Mesothelial cell of epicardium (in vitro differentiated cells): ENCODE measurements at regions not wholly inside any gene's neighbourhood (a gene's known extent, or its start where the extent isn't known, plus 50 kb on each side); places are given as distances from the start of the nearest gene placed in this dataset.

Experiments
- DNase-seq, 2 experiments: peaks; one replicate each; pipeline ENCODE4 v3.0.0; 2021; ENCODE audit warnings: low spot score in 2 of 2; ENCODE audit not compliant: unreplicated experiment in 2 of 2
- H3K27ac Mint-ChIP-seq: 2 replicates; pipeline ENCODE4 v1.8.0; 2021; ENCODE audit warnings: mixed read lengths
- H3K27me3 Mint-ChIP-seq: 2 replicates; pipeline ENCODE4 v1.8.0; 2021; ENCODE audit warnings: low read depth, mixed read lengths
- H3K36me3 Mint-ChIP-seq: 2 replicates; pipeline ENCODE4 v1.8.0; 2021; ENCODE audit warnings: mixed read lengths
- H3K4me1 Mint-ChIP-seq: 2 replicates; pipeline ENCODE4 v1.8.0; 2021; ENCODE audit warnings: mixed read lengths
- H3K4me3 Mint-ChIP-seq: 2 replicates; pipeline ENCODE4 v1.8.0; 2021; ENCODE audit warnings: mild to moderate bottlenecking, moderate library complexity, mixed read lengths
- H3K9me3 Mint-ChIP-seq: 2 replicates; pipeline ENCODE4 v1.8.0; 2021; ENCODE audit warnings: mixed read lengths
- TF ChIP-seq, protein P1 (sequence below): fragments of 200-600 bp; sonication (generic); IDR thresholded peaks from one replicate; pipeline ENCODE4 v1.5.0; 2021; ENCODE audit warnings: antibody characterized with exemption; ENCODE audit not compliant: unreplicated experiment

DNA sequence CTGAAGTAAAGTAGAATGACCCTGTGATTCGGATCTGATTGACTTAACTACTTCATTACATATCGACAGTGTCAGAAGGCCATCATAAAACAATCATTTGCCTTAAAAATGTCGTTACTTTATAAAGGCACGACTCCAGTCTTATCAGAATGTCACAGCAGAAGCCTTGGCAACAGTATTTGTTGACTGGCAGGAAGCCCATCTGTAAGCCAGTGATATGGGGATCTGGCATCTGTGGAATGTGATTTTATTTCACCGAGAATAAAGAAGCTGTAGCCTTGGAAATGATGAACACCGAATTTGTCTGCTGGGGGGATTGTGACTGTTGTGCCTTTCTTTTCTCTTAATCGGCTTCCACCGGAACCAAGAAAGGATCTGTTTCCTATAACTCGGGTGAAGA is 362.5 kb downstream of the TDRD3 start:
- Mint-ChIP-seq H3K9me3 (peaks cover 30% of the 10 kb centered on the region), H3K4me3 (no peak overlapping the region), H3K27me3 (no peaks in the 10 kb centered on the region), H3K4me1 (peaks cover 29% of the 10 kb centered on the region), H3K36me3 (no peaks in the 10 kb centered on the region), H3K27ac (no peak overlapping the region)
- TF ChIP-seq, protein P1, sequence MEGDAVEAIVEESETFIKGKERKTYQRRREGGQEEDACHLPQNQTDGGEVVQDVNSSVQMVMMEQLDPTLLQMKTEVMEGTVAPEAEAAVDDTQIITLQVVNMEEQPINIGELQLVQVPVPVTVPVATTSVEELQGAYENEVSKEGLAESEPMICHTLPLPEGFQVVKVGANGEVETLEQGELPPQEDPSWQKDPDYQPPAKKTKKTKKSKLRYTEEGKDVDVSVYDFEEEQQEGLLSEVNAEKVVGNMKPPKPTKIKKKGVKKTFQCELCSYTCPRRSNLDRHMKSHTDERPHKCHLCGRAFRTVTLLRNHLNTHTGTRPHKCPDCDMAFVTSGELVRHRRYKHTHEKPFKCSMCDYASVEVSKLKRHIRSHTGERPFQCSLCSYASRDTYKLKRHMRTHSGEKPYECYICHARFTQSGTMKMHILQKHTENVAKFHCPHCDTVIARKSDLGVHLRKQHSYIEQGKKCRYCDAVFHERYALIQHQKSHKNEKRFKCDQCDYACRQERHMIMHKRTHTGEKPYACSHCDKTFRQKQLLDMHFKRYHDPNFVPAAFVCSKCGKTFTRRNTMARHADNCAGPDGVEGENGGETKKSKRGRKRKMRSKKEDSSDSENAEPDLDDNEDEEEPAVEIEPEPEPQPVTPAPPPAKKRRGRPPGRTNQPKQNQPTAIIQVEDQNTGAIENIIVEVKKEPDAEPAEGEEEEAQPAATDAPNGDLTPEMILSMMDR = no peak
- no peak for DNase-seq

DNA sequence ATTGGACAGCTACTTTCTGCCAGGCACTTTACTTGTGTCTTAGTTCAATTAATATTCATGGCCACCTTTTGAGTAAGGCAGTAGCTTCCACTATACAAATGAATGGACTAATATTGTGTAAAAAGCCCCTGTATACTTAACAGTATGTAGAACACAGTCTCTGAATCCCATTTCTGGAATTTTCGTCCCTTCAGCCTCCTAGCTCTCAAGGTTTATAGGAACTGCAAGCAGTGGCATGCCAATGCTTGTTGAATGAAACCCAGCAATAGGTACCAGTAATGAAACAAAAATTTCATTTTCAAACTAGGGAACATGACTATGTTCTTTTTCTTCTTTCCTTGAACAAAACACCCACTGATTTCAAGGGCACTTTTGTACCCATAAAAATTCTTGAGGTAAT is 361.6 kb downstream of the TDRD3 start:
- no peaks in the 10 kb centered on the region for H3K36me3 Mint-ChIP-seq
- TF ChIP-seq, protein P1 = no peak
- no peak overlapping the region for H3K4me3 Mint-ChIP-seq
- peaks cover 28% of the 10 kb centered on the region for H3K9me3 Mint-ChIP-seq
- H3K27me3 Mint-ChIP-seq = no peaks in the 10 kb centered on the region
- no peak for DNase-seq
- peaks cover 35% of the 10 kb centered on the region for H3K4me1 Mint-ChIP-seq
- no peak overlapping the region for H3K27ac Mint-ChIP-seq

DNA sequence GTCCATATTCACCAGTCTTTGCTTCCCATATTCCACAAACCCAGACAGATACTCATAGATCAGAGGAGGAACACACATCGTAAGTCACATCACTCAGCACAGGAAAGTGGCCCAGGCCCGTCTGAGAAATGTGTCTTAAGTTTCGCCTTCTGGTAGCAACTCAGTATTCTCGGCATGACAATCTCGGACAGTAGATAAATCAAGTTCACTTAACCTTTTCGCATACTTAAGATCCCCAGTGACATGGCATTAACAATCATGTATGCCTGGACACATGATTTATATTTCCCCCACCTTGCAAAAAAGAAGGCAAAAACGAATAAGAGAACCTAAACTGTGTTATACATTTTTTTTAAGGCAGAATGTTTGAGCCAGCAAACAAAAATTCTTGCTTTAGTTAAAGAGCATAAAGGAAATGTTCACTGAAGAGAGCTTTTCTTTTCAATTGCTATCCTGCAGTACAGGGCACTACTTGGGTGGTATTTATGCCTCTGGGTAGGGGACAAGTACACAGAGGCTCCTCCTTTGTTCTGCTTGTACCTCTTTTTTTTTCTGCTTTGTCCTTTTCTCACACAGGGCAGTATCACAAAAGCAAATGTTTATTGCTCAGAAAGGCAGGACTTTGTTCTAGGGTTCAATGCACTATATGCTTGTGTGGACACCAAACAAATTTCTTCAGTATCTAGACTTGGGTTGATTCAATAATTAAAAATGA is 360.6 kb downstream of the TDRD3 start:
- H3K27ac Mint-ChIP-seq = peak overlapping the region; percentile 58
- DNase-seq = no peak
- no peaks in the 10 kb centered on the region for H3K27me3 Mint-ChIP-seq
- H3K9me3 Mint-ChIP-seq = peaks cover 19% of the 10 kb centered on the region
- TF ChIP-seq, protein P1 = no peak
- H3K4me3 Mint-ChIP-seq = no peak overlapping the region
- H3K4me1 Mint-ChIP-seq = peaks cover 38% of the 10 kb centered on the region
- no peaks in the 10 kb centered on the region for H3K36me3 Mint-ChIP-seq

DNA sequence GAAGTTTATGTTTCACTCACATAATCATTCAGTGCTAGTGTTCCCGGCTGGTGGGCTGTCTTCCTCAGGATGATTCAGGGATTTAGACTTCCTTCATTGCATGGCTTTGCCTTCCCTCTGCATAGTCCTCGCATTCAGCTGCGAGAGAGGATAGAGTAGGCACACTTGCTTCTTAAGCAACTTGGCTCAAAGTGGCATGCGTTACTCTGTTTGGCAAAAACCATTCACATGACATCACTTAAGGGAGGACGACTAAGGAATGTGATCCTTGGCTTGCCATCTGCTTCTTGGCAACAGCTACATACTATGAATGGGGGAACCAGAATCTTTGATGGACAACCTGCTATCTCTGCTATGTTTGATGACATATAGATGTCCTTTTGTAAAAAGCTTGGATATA is 359.3 kb downstream of the TDRD3 start:
- H3K9me3 Mint-ChIP-seq = peaks cover 5% of the 10 kb centered on the region
- TF ChIP-seq, protein P1 = no peak
- H3K27ac Mint-ChIP-seq = peak overlapping the region; percentile 83

DNA sequence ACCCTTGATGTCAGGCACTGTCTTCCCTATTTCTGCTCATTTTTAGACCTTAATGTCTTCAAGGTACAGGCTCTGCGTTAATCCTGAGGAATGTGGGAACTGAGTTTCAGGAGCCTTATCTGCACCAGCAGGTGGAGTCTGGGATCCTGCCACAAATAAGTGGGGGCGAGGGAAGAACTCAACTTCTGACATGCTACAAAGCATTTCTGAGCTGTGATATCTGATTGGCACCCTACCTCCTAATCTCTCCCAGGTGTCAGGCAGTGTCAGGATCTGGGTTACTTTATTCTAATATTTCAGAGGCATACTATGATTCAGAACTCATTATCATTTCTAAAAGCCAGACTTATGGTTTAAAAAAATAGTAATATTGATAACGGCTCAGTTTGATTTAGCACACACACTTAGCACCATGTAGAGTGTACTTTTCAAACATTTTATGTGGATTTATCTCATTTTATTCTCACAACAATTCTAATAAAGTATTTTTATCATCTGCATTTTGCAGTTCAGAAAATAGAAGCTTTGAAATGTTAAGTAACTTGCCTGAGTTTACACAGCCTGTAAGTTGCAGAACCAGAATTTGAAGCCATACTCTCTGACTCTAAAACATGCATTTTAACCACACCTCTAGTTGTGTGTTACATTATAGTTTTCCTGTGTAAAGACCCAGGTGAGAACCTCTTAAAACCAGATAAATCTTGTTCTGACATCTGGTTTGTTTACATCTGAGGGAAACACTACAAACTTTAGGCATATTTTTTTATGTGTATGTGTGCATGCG is 358.6 kb downstream of the TDRD3 start:
- H3K27me3 Mint-ChIP-seq = no peaks in the 10 kb centered on the region
- TF ChIP-seq, protein P1 = peak; percentile 15
- no peaks in the 10 kb centered on the region for H3K36me3 Mint-ChIP-seq
- peak overlapping the region; percentile 83 for H3K27ac Mint-ChIP-seq
- no peak overlapping the region for H3K4me3 Mint-ChIP-seq
- DNase-seq = no peak
- peaks cover 38% of the 10 kb centered on the region for H3K4me1 Mint-ChIP-seq
- H3K9me3 Mint-ChIP-seq = no peaks in the 10 kb centered on the region

More for the DNA sequence above, 359.3 kb downstream of the TDRD3 start:
- no peaks in the 10 kb centered on the region for H3K27me3 Mint-ChIP-seq
- peaks cover 38% of the 10 kb centered on the region for H3K4me1 Mint-ChIP-seq
- no peaks in the 10 kb centered on the region for H3K36me3 Mint-ChIP-seq
- H3K4me3 Mint-ChIP-seq = no peak overlapping the region
- no peak for DNase-seq
